Gastroesophageal sphincter (tissue), 4 donors: ENCODE measurements at regions not wholly inside any gene's neighbourhood (a gene's known extent, or its start where the extent isn't known, plus 50 kb on each side); places are given as distances from the start of the nearest gene placed in this dataset.

ENCODE experiments used
- ATAC-seq: fragments of 150-250 bp; one replicate; pipeline ENCODE4 v1.9.1; 2016; ENCODE audit warnings: mild to moderate bottlenecking, moderate library complexity
- H3K27ac ChIP-seq, 4 donors: fragments of 200-600 bp; sonication (generic) in 3 of 4; 1 replicate in 3 of 4; 2 replicates in 1 of 4; pipeline ENCODE4 v1.5.1; 2016 to 2019
- H3K27me3 ChIP-seq: fragments of 200-600 bp; sonication (generic); one replicate; pipeline ENCODE4 v1.5.1; 2019
- H3K36me3 ChIP-seq, 2 donors: fragments of 200-600 bp; sonication (generic); one replicate each; pipeline ENCODE4 v1.5.1; 2019; ENCODE audit warnings: control low read depth in 1 of 2
- H3K4me1 ChIP-seq, 3 donors: fragments of 200-600 bp; sonication (generic); 1 replicate in 2 of 3; 2 replicates in 1 of 3; pipeline ENCODE4 v1.5.1; 2016 to 2019; ENCODE audit warnings: control low read depth in 2 of 3
- H3K4me3 ChIP-seq, 2 donors: fragments of 200-600 bp; sonication (generic); one replicate each; pipeline ENCODE4 v1.5.1; 2019; ENCODE audit warnings: mild to moderate bottlenecking in 1 of 2, moderate library complexity in 1 of 2
- H3K9me3 ChIP-seq, 3 donors: fragments of 200-600 bp; sonication (generic); one replicate each; pipeline ENCODE4 v1.5.1; 2017 to 2019; ENCODE audit warnings: control low read depth in 2 of 3
- CTCF ChIP-seq, 4 experiments: fragments of 200-600 bp in 2 of 4; fragments of 450-650 bp in 2 of 4; sonication (generic) in 1 of 4; IDR thresholded peaks; one replicate each; pipeline ENCODE4 v1.5.1; 2017 to 2019; ENCODE audit warnings: antibody characterized with exemption in 4 of 4, mild to moderate bottlenecking in 2 of 4, moderate library complexity in 2 of 4
- EP300 ChIP-seq: sonication (generic); formaldehyde crosslinking; IDR thresholded peaks from one replicate; pipeline ENCODE4 v1.6.1; 2017; ENCODE audit warnings: antibody characterized with exemption, mild to moderate bottlenecking
- POLR2A ChIP-seq, 2 donors: fragments of 450-650 bp; IDR thresholded peaks; one replicate each; pipeline ENCODE4 v1.6.1; 2017; ENCODE audit warnings: antibody characterized with exemption in 2 of 2, mild to moderate bottlenecking in 2 of 2, moderate library complexity in 1 of 2
- POLR2AphosphoS5 ChIP-seq: sonication (generic); formaldehyde crosslinking; IDR thresholded peaks from one replicate; pipeline ENCODE4 v1.6.1; 2017; ENCODE audit warnings: antibody characterized with exemption
- WGBS, 2 donors: methylation state at CpG; one replicate each; pipeline ENCODE4 v1.1.5; 2018; ENCODE audit warnings: low coverage in 1 of 2; 5-methylcytosine and 5-hydroxymethylcytosine counted together

DNA sequence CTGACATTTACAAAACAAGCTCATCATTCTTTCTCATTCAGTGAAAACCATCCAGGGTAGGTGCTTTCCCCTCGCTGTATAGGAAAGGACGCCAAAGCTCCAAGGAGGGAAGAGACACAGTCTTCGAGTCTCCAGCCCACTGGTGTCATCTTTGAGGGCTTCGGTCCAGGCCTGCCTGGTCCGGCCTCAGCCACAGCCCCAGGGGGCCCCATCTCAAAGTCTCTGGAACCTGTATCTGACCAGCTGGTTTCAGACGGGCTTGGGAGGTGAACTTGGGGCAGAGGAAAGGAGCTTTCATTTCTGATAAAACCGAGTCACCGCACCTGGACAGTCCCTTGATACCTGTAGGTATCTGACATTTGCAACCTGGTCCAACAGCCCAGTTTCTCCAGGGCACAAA lies 229.5 kb upstream of the RTL1 start:
- 67 to 76% methylated on average over 6 to 7 of the region's 8 CpGs for WGBS, 2 donors
- ATAC-seq: no peak

DNA sequence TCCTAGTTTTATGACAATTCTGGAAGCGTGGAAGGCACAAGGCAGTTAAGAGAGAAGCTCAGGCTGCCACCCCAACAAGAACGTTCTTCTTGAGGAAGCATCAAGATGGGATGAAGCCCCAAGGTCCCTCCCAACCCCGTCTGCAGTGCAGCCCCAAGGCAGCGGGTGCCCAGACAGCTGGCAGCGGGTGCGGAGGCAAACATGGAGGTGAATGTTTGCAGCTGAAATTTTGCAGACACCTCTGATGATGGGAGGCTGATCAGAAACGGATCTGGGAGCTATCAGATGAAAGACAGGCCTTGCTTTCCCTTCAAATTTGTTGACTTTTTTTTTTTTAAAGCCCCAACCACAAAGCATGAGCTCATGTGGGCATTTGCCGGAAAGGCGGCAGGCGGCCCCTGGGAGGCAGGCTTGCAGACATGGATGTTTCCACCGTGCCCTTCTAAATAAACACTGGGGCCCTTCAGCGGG lies 230.7 kb upstream of the RTL1 start:
- Histone ChIP-seq H3K4me1 (no peaks in the 10 kb centered on the region), H3K4me3 (no peak overlapping the region), H3K36me3 (no peaks in the 10 kb centered on the region), H3K27me3 (peaks cover 28% of the 10 kb centered on the region), H3K9me3 (no peaks in the 10 kb centered on the region), H3K27ac (no peak overlapping the region)
- TF ChIP-seq EP300: no peak
- no peak for ATAC-seq
- 0 to 69% methylated on average over 1 to 10 of the region's 12 CpGs for WGBS, 2 donors

More for the DNA sequence above, 229.5 kb upstream of the RTL1 start:
- Histone ChIP-seq H3K4me3 (no peak overlapping the region), H3K4me1 (no peaks in the 10 kb centered on the region), H3K9me3 (peaks cover 0 to 4% (median 0%) of the 10 kb centered on the region in 3 donors), H3K36me3 (no peaks in the 10 kb centered on the region), H3K27me3 (peaks cover 39% of the 10 kb centered on the region), H3K27ac (no peak overlapping the region)
- TF ChIP-seq EP300: no peak
- TF ChIP-seq POLR2AphosphoS5: no peak
- TF ChIP-seq POLR2A (IDR thresholded peaks at IDR 0.05): no peak
- TF ChIP-seq CTCF (IDR thresholded peaks at IDR 0.05): no peak

DNA sequence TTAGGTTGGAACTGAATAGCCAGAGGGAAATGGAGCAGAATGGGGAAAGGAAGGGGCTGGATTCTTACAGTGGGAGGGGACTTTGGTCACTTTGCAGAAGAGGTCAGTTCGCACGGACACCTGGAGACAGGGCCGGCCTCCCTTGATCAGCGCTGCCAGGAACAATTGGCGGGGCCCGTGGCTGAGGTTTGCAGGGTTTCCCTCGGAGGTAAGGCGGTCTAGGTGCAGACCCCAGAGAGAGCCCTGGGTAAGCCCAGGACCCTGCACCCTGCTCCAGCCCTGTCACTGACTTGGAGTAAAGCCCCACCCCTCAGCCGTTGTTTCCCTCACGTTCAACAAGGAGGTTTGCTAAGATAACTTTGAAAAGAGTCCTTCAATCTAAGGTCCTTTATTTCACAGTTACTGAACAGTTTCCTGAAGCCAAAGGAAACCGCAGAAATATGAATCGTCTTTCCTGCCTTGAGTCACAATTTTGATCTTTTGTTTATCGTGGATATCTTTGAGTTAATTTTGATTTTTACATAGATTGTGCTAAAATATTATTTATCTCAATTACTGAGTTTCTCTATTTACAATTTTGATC lies 231.4 kb upstream of the RTL1 start:
- no peak overlapping the region for H3K4me3 ChIP-seq
- no peak overlapping the region for H3K27ac ChIP-seq
- H3K27me3 ChIP-seq: peaks cover 27% of the 10 kb centered on the region
- TF ChIP-seq POLR2AphosphoS5: no peak
- TF ChIP-seq CTCF (IDR thresholded peaks at IDR 0.05): no peak
- TF ChIP-seq POLR2A (IDR thresholded peaks at IDR 0.05): no peak
- TF ChIP-seq EP300: no peak
- no peaks in the 10 kb centered on the region for H3K36me3 ChIP-seq
- no peaks in the 10 kb centered on the region for H3K4me1 ChIP-seq
- 74 to 78% methylated on average over 11 to 13 of the region's 13 CpGs for WGBS, 2 donors
- no peak for ATAC-seq
- H3K9me3 ChIP-seq: no peaks in the 10 kb centered on the region

GRCh38 chr14:101135796-101136742 lies 232.5 kb upstream of the RTL1 start:
- 70 to 75% methylated on average over 2 to 3 of the region's 10 CpGs for WGBS, 2 donors
- no peaks in the 10 kb centered on the region for H3K9me3 ChIP-seq

More at GRCh38 chr14:101135796-101136742, 232.5 kb upstream of the RTL1 start:
- Histone ChIP-seq H3K4me3 (no peak overlapping the region), H3K4me1 (no peaks in the 10 kb centered on the region), H3K27me3 (peaks cover 23% of the 10 kb centered on the region), H3K36me3 (no peaks in the 10 kb centered on the region), H3K27ac (no peak overlapping the region)
- no peak for ATAC-seq
- TF ChIP-seq CTCF (IDR thresholded peaks at IDR 0.05): no peak
- no peak for TF ChIP-seq POLR2A (IDR thresholded peaks at IDR 0.05)
- TF ChIP-seq POLR2AphosphoS5: no peak
- TF ChIP-seq EP300: no peak
